DOHH2 (cell line): ENCODE measurements at regions not wholly inside any gene's neighbourhood (a gene's known extent, or its start where the extent isn't known, plus 50 kb on each side); places are given as distances from the start of the nearest gene placed in this dataset.

Experiments used
- CTCF ChIP-seq: fragments of 200-600 bp; sonication (generic); IDR thresholded peaks from one replicate; pipeline ENCODE4 v1.5.1; 2014; ENCODE audit warnings: antibody characterized with exemption, mild to moderate bottlenecking, low read depth, low read length; ENCODE audit not compliant: poor library complexity, severe bottlenecking
- EZH2phosphoT487 ChIP-seq: fragments of 200-600 bp; sonication (generic); IDR thresholded peaks from 2 replicates; pipeline ENCODE4 v1.6.1; 2017; ENCODE audit warnings: borderline replicate concordance, mild to moderate bottlenecking, antibody characterized with exemption, low read length, moderate library complexity, mixed read lengths

- TF ChIP-seq CTCF (no peak), EZH2phosphoT487 (no peak)
Observed at GRCh38 chr3:162521669-162522068, 1025.1 kb downstream of the OTOL1 start.
